HEK293T (cell line): ENCODE measurements at regions not wholly inside any gene's neighbourhood (a gene's known extent, or its start where the extent isn't known, plus 50 kb on each side); places are given as distances from the start of the nearest gene placed in this dataset.

Source experiments
- CTCF ChIA-PET: fragments of 350-600 bp; formaldehyde crosslinking; extraction: SDS; loops from one replicate; lab custom pipeline; 2021; ENCODE audit warnings: antibody characterized with exemption, inconsistent platforms; lab: Yijun Ruan, JAX
- POLR2A ChIA-PET: fragments of 350-600 bp; formaldehyde crosslinking; extraction: SDS; loops from one replicate; lab custom pipeline; 2020; ENCODE audit warnings: antibody characterized with exemption, inconsistent platforms; lab: Yijun Ruan, JAX
- DNase-seq: peaks from one replicate; pipeline ENCODE4 v3.0.0; 2012; ENCODE audit warnings: mixed read lengths; ENCODE audit errors: extremely low spot score
- ARNT ChIP-seq: fragments of 450-650 bp; IDR thresholded peaks from 2 replicates; pipeline ENCODE4 v1.6.1; 2017; ENCODE audit warnings: mild to moderate bottlenecking
- BHLHE40 ChIP-seq: fragments of 450-650 bp; IDR thresholded peaks from 2 replicates; pipeline ENCODE4 v1.6.1; 2016; ENCODE audit warnings: mild to moderate bottlenecking, moderate library complexity, borderline replicate concordance
- CTBP1 ChIP-seq: fragments of 450-650 bp; IDR thresholded peaks from 2 replicates; pipeline ENCODE4 v1.6.1; 2016; ENCODE audit warnings: borderline replicate concordance
- ELF4 ChIP-seq: fragments of 450-650 bp; IDR thresholded peaks from 2 replicates; pipeline ENCODE4 v1.6.1; 2017; ENCODE audit warnings: antibody characterized with exemption
- FOXA1 ChIP-seq: fragments of 450-650 bp; IDR thresholded peaks from 2 replicates; pipeline ENCODE4 v1.6.1; 2016; ENCODE audit warnings: mild to moderate bottlenecking
- FOXK2 ChIP-seq: fragments of 450-650 bp; IDR thresholded peaks from 2 replicates; pipeline ENCODE4 v1.6.1; 2016; ENCODE audit warnings: mild to moderate bottlenecking
- FOXM1 ChIP-seq: fragments of 450-650 bp; IDR thresholded peaks from 2 replicates; pipeline ENCODE4 v1.6.1; 2017; ENCODE audit warnings: mild to moderate bottlenecking, borderline replicate concordance
- HDGF ChIP-seq: fragments of 450-650 bp; IDR thresholded peaks from 2 replicates; pipeline ENCODE4 v1.6.1; 2017; ENCODE audit warnings: antibody characterized with exemption, borderline replicate concordance
- L3MBTL2 ChIP-seq: fragments of 450-650 bp; conservative IDR thresholded peaks from 2 replicates; pipeline ENCODE4 v1.6.1; 2016; ENCODE audit warnings: mild to moderate bottlenecking
- LEF1 ChIP-seq: fragments of 450-650 bp; IDR thresholded peaks from 2 replicates; pipeline ENCODE4 v1.6.1; 2017; ENCODE audit warnings: mild to moderate bottlenecking, borderline replicate concordance
- NFRKB ChIP-seq: fragments of 450-650 bp; IDR thresholded peaks from 2 replicates; pipeline ENCODE4 v1.6.1; 2016; ENCODE audit warnings: mild to moderate bottlenecking, moderate library complexity
- SP1 ChIP-seq: fragments of 450-650 bp; IDR thresholded peaks from 2 replicates; pipeline ENCODE4 v1.6.1; 2017
- SUZ12 ChIP-seq: fragments of 450-650 bp; IDR thresholded peaks from 2 replicates; pipeline ENCODE4 v1.6.1; 2016; ENCODE audit warnings: mild to moderate bottlenecking
- TARDBP ChIP-seq: fragments of 450-650 bp; IDR thresholded peaks from 2 replicates; pipeline ENCODE4 v1.6.1; 2016
- ZNF384 ChIP-seq: fragments of 450-650 bp; IDR thresholded peaks from 2 replicates; pipeline ENCODE4 v1.6.1; 2016
- TF ChIP-seq, protein P1 (sequence below): fragments of 450-650 bp; IDR thresholded peaks from 2 replicates; pipeline ENCODE4 v1.6.1; 2016

DNA sequence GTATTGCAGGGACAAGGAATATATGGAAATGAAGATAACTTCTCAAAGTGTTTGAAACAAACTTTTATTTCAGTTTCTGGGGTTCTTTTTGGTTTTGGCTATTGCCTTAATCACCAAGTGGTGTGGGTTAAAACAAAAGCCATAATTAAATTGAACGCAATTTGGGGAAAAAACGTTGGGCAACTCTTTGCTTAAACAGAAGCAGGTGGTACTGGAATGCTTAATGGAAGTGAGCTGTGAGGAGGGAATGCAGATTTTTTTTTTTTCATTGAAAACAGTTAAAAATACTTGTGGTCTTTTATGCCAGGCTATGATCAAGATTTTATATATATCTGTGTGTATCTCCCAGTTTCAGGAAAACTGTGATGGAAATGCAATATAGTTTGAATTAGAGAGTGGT is 195.7 kb upstream of the TUT7 start:
- TF ChIP-seq TARDBP (no peak), ELF4 (no peak), BHLHE40 (no peak), FOXM1 (no peak), LEF1 (no peak), L3MBTL2 (no peak), FOXK2 (no peak), FOXA1 (no peak), ZNF384 (no peak), CTBP1 (no peak), SP1 (no peak), NFRKB (no peak)
- TF ChIP-seq, protein P1, sequence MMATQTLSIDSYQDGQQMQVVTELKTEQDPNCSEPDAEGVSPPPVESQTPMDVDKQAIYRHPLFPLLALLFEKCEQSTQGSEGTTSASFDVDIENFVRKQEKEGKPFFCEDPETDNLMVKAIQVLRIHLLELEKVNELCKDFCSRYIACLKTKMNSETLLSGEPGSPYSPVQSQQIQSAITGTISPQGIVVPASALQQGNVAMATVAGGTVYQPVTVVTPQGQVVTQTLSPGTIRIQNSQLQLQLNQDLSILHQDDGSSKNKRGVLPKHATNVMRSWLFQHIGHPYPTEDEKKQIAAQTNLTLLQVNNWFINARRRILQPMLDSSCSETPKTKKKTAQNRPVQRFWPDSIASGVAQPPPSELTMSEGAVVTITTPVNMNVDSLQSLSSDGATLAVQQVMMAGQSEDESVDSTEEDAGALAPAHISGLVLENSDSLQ = no peak
- ChIA-PET CTCF (no interaction called here), POLR2A (no interaction called here)
- DNase-seq = no peak

DNA sequence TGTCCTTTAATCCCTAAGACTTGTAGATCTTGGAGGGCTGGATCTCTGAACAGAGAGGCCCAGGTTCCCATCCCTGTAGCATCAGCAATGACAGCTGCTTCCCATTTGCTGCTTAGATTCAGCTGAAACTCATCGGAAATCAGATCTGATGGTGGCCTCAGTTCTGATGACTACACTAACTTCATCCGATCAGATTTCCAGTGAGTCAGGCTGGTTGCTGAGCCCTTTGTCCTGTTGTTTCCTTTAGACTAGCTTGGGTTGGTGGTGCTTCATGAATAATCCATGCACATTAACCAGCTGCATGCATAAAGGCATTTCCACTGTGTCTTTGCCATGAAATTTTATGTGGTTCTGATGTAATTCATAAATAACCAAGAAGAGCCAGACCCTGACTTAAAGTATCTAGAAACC is 195.2 kb upstream of the TUT7 start:
- CTCF ChIA-PET = no interaction called here
- TF ChIP-seq SUZ12 (no peak), L3MBTL2 (no peak), ARNT (no peak), NFRKB (no peak), ZNF384 (no peak), ELF4 (no peak), FOXK2 (no peak), TARDBP (no peak), CTBP1 (no peak)
- TF ChIP-seq, protein P1 = no peak
- POLR2A ChIA-PET = no interaction called here
- no peak for DNase-seq

DNA sequence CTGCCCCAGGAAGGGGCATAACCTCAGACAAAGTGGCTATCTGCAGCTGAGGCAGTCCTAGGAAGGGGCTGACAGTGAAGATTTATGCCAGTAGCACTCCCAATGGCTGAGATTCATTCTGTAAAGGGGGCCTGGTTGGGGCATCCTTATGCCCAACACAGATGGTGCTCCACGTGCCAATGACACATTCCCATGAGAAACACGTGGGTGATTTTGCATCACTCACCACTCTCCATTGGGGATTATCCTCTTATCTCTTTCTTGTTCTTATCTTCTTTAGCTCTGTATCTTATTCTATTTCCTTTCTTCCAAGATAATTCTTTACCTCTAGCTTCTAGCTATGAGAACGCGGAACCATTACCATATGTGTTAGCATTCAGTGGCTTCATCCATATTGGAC is 194.0 kb upstream of the TUT7 start:
- ChIA-PET CTCF (interaction anchor here (0.6 kb wide), 1 partner anchor 1767 kb away, joined by 3 read pairs; no protein-coding TSS in a partner anchor), POLR2A (no interaction called here)
- DNase-seq = no peak
- TF ChIP-seq ELF4 = no peak
- TF ChIP-seq TARDBP = no peak
- TF ChIP-seq FOXK2 = no peak
- TF ChIP-seq FOXA1 = no peak
- TF ChIP-seq CTBP1 = no peak
- TF ChIP-seq BHLHE40 = no peak
- TF ChIP-seq HDGF = no peak
- no peak for TF ChIP-seq SUZ12
- no peak for TF ChIP-seq ZNF384
- TF ChIP-seq FOXM1 = no peak
- TF ChIP-seq ARNT = no peak
- no peak for TF ChIP-seq SP1
- TF ChIP-seq LEF1 = no peak

DNA sequence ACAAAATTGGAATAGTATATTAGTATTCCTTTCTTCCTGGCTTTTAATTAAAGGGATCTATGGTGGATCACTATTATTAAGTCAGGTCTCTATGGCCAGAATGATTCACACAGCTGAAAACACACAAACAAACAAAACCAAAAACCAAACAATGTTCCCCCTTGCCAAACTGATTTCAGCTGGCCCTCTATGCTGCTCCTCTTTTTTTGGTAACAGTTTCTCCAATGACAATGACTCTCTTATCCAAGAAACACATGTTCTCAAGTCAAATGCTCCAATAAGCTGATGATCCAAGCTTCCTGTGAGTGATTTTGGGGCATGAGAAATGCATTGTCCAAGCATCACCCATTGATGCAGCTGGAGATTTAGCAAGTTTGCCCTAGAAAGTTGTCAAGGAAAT is 193.4 kb upstream of the TUT7 start:
- TF ChIP-seq SUZ12 (no peak), L3MBTL2 (no peak), HDGF (no peak), FOXM1 (no peak)
- TF ChIP-seq, protein P1 = no peak
- ChIA-PET CTCF (no interaction called here), POLR2A (no interaction called here)
- no peak for DNase-seq

DNA sequence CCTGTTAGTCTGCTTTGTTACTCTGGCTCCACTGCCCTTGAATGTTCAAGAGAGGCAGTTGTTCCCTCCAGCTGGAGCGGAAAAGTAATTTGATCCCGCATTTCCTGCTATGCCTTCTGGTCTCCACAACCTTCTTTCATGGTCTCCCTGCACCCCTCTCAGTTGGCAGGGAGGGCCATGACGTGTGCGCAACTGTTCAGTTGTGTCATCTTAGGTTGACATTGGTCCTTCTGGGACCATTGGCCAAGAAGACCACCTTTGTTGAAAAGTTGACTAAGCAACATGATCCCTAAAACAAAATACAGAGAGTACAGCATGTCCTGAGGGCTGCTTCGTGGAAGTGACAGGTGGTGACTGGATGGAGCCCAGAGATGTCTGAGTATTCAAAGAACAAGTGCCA is 192.5 kb upstream of the TUT7 start:
- no peak for TF ChIP-seq CTBP1
- no peak for TF ChIP-seq ARNT
- TF ChIP-seq FOXK2 = no peak
- TF ChIP-seq NFRKB = no peak
- no peak for TF ChIP-seq SP1
- TF ChIP-seq TARDBP = no peak
- no peak for TF ChIP-seq ZNF384
- TF ChIP-seq, protein P1 = no peak
- TF ChIP-seq L3MBTL2 = no peak
- TF ChIP-seq BHLHE40 = no peak
- DNase-seq = no peak
- POLR2A ChIA-PET = no interaction called here
- CTCF ChIA-PET = no interaction called here

DNA sequence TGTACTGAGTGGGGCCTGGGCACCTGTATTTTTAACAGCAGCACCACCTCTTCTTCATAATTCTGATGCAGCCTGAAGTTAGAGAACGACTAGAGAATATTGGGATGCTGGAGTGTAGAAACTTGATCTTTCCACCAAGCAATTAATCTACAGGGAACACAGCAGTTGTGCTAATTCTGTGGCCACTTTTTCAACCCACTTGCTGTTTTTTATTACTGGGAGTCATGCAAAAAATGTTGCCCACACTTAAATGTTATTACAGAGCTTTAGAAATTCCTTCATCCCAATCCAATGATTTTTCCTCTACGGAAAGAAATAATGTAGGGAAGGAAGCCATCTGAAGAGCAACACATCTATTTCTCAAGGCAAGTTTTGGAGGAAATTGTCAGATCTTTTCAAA is 190.9 kb upstream of the TUT7 start:
- TF ChIP-seq FOXA1 (no peak), ARNT (peak; percentile 58; the same call in 1 of the 2 replicates)
- POLR2A ChIA-PET = no interaction called here
- no peak for DNase-seq
- CTCF ChIA-PET = no interaction called here
